ENCODE measurements at regions not wholly inside any gene's neighbourhood (a gene's known extent, or its start where the extent isn't known, plus 50 kb on each side); places are given as distances from the start of the nearest gene placed in this dataset.
"Not testable (repeated sequence)": the region's sequence is repeated elsewhere in the genome, so short reads cannot be mapped to it uniquely, and the experiment has no call there.

GRCh38 chr2:238771218-238771617 is 76.7 kb upstream of the TWIST2 start:
- DNase-seq = no peak

- DNase-seq = no peak
Measured at GRCh38 chr2:238771639-238772038, 76.2 kb upstream of the TWIST2 start.

GRCh38 chr2:238772635-238773297 is 75.1 kb upstream of the TWIST2 start:
- no peak for DNase-seq

GRCh38 chr2:238773472-238773871 is 74.4 kb upstream of the TWIST2 start:
- no peak for DNase-seq

GRCh38 chr2:238774071-238774470 is 73.8 kb upstream of the TWIST2 start:
- no peak for DNase-seq

GRCh38 chr2:238774980-238775509 is 72.8 kb upstream of the TWIST2 start:
- DNase-seq = no peak

GRCh38 chr2:238775591-238775990 is 72.3 kb upstream of the TWIST2 start:
- no peak for DNase-seq

- DNase-seq = no peak
Measured at GRCh38 chr2:238776003-238776760, 71.7 kb upstream of the TWIST2 start.

GRCh38 chr2:238776761-238777046 is 71.2 kb upstream of the TWIST2 start:
- not testable (repeated sequence) for DNase-seq

GRCh38 chr2:238777369-238778067 is 70.4 kb upstream of the TWIST2 start:
- DNase-seq = no peak

- peak; percentile 35 to 53 for DNase-seq
Measured at GRCh38 chr2:238784671-238785527, 63.0 kb upstream of the TWIST2 start.

GRCh38 chr2:238785528-238785860 is 62.4 kb upstream of the TWIST2 start:
- no peak for DNase-seq

- no peak for DNase-seq
Measured at GRCh38 chr2:238786379-238786778, 61.5 kb upstream of the TWIST2 start.

GRCh38 chr2:238786792-238787490 is 60.9 kb upstream of the TWIST2 start:
- DNase-seq = no peak

- DNase-seq = no peak
Measured at GRCh38 chr2:238787501-238787900, 60.4 kb upstream of the TWIST2 start.

- no peak for DNase-seq
Measured at GRCh38 chr2:238789317-238789806, 58.5 kb upstream of the TWIST2 start.

- no peak for DNase-seq
Measured at GRCh38 chr2:238790126-238790832, 57.6 kb upstream of the TWIST2 start.

- no peak for DNase-seq
Measured at GRCh38 chr2:238790833-238791230, 57.1 kb upstream of the TWIST2 start.

- DNase-seq = no peak
Measured at GRCh38 chr2:238791354-238791753, 56.5 kb upstream of the TWIST2 start.

- no peak for DNase-seq
Measured at GRCh38 chr2:238793306-238793705, 54.6 kb upstream of the TWIST2 start.

GRCh38 chr2:238793801-238794449 is 54.0 kb upstream of the TWIST2 start:
- DNase-seq = no peak

Measured in CD4-positive, alpha-beta T cell treated with Interferon alpha-2 for 1 hour (primary cell).